ENCODE measurements at regions not wholly inside any gene's neighbourhood (a gene's known extent, or its start where the extent isn't known, plus 50 kb on each side); places are given as distances from the start of the nearest gene placed in this dataset.

DNA sequence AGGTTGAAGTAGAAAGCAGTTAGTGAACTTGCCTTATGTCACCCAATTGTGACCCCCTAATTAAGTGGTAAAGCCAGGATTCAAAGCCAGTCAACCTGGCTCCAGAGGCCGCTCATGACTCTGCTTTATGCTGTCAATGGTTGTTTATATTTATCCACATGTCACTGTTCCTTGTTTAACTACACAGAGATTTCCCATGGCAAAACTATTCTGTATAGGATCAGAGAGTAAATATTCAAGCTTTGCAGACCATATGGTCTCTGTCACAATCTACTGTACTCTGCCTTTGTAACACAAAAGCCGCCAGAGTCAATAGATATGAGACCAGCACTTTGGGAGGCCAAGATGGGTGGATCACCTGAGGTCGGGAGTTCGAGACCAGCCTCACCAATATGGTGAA lies 371.7 kb upstream of the PTBP2 start:
- no peak for DNase-seq (ENCODE audit: low spot score)
- no peaks in the 10 kb centered on the region for H3K27me3 Mint-ChIP-seq (ENCODE audit: low read depth)
- H3K27ac Mint-ChIP-seq, result no peak overlapping the region
- intact Hi-C loops (cut with micrococcal nuclease), result no loop called here
- H3K4me3 Mint-ChIP-seq (ENCODE audit: low read depth), result no peak overlapping the region
- H3K36me3 Mint-ChIP-seq (ENCODE audit: low read depth), result no peaks in the 10 kb centered on the region
- no peaks in the 10 kb centered on the region for H3K9me3 Mint-ChIP-seq
- H3K4me1 Mint-ChIP-seq (ENCODE audit: low read depth), result no peaks in the 10 kb centered on the region

GRCh38 chr1:96352733-96353132 lies 368.9 kb upstream of the PTBP2 start:
- H3K4me3 Mint-ChIP-seq (ENCODE audit: low read depth), result no peak overlapping the region
- peaks cover 14% of the 10 kb centered on the region for H3K4me1 Mint-ChIP-seq (ENCODE audit: low read depth)
- H3K27me3 Mint-ChIP-seq (ENCODE audit: low read depth), result no peaks in the 10 kb centered on the region
- no peak overlapping the region for H3K27ac Mint-ChIP-seq
- intact Hi-C loops (cut with micrococcal nuclease), result no loop called here
- H3K36me3 Mint-ChIP-seq (ENCODE audit: low read depth), result no peaks in the 10 kb centered on the region
- H3K9me3 Mint-ChIP-seq, result no peaks in the 10 kb centered on the region
- DNase-seq (ENCODE audit: low spot score), result no peak

GRCh38 chr1:96355521-96355920 lies 366.1 kb upstream of the PTBP2 start:
- peaks cover 15% of the 10 kb centered on the region for H3K4me1 Mint-ChIP-seq (ENCODE audit: low read depth)
- intact Hi-C loops (cut with micrococcal nuclease), result no loop called here
- no peak for DNase-seq (ENCODE audit: low spot score)
- H3K27me3 Mint-ChIP-seq (ENCODE audit: low read depth), result no peaks in the 10 kb centered on the region
- H3K36me3 Mint-ChIP-seq (ENCODE audit: low read depth), result no peaks in the 10 kb centered on the region
- no peaks in the 10 kb centered on the region for H3K9me3 Mint-ChIP-seq
- no peak overlapping the region for H3K27ac Mint-ChIP-seq
- no peak overlapping the region for H3K4me3 Mint-ChIP-seq (ENCODE audit: low read depth)

- Mint-ChIP-seq H3K27me3 (ENCODE audit: low read depth) (no peaks in the 10 kb centered on the region), H3K4me3 (ENCODE audit: low read depth) (no peak overlapping the region), H3K9me3 (no peaks in the 10 kb centered on the region)
Observed at GRCh38 chr1:96355961-96356360, 365.6 kb upstream of the PTBP2 start.

GRCh38 chr1:96357141-96357765 lies 364.3 kb upstream of the PTBP2 start:
- H3K4me1 Mint-ChIP-seq (ENCODE audit: low read depth), result peaks cover 27% of the 10 kb centered on the region
- H3K36me3 Mint-ChIP-seq (ENCODE audit: low read depth), result no peaks in the 10 kb centered on the region
- intact Hi-C loops (cut with micrococcal nuclease), result no loop called here
- DNase-seq (ENCODE audit: low spot score), result no peak
- H3K9me3 Mint-ChIP-seq, result no peaks in the 10 kb centered on the region
- H3K4me3 Mint-ChIP-seq (ENCODE audit: low read depth), result no peak overlapping the region
- no peaks in the 10 kb centered on the region for H3K27me3 Mint-ChIP-seq (ENCODE audit: low read depth)
- no peak overlapping the region for H3K27ac Mint-ChIP-seq

More at GRCh38 chr1:96355961-96356360, 365.6 kb upstream of the PTBP2 start:
- intact Hi-C loops (cut with micrococcal nuclease), result no loop called here
- no peak overlapping the region for H3K27ac Mint-ChIP-seq
- H3K36me3 Mint-ChIP-seq (ENCODE audit: low read depth), result no peaks in the 10 kb centered on the region
- no peak for DNase-seq (ENCODE audit: low spot score)
- H3K4me1 Mint-ChIP-seq (ENCODE audit: low read depth), result peaks cover 19% of the 10 kb centered on the region

- no peak for DNase-seq (ENCODE audit: low spot score)
- no peak overlapping the region for H3K4me3 Mint-ChIP-seq (ENCODE audit: low read depth)
- intact Hi-C loops (cut with micrococcal nuclease), result no loop called here
- peaks cover 33% of the 10 kb centered on the region for H3K4me1 Mint-ChIP-seq (ENCODE audit: low read depth)
- H3K9me3 Mint-ChIP-seq, result no peaks in the 10 kb centered on the region
- no peak overlapping the region for H3K27ac Mint-ChIP-seq
- no peaks in the 10 kb centered on the region for H3K27me3 Mint-ChIP-seq (ENCODE audit: low read depth)
- H3K36me3 Mint-ChIP-seq (ENCODE audit: low read depth), result no peaks in the 10 kb centered on the region
Observed at GRCh38 chr1:96358057-96358456, 363.5 kb upstream of the PTBP2 start.

DNA sequence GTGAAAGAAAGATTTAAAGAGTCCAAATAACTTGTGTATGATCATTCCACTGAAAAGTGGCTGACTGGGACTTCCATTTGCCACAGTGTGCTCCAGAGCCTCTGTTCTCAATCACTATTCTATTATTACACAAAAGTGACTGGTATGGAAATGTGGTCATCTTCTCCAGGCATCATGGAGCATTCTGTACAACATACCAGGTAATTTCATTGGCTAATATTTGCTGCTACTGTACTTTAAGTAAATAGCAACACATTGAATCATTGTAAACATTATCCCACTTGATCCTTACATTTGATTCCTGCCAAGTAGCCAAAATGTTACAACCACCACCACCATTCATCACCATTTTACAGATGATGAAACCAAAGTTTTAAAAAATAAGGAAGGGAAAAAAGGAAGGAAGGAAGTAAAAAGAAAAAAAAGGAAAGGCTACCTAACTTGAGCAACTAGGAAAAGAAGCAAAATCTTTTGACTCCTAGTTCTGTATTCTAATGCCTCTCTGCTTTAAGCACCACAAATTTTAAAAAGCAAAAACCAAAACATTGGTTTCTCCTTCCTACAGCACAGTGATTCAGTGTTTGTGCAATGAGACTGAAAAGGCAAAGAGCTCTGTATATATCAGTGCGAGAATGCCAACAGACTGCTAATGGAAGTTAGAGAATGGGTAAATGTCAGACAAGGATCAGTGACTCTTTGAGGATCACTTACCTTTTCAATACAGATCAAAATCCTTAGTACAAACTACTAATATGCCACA lies 361.4 kb upstream of the PTBP2 start:
- DNase-seq (ENCODE audit: low spot score), result no peak
- no peak overlapping the region for H3K27ac Mint-ChIP-seq
- H3K27me3 Mint-ChIP-seq (ENCODE audit: low read depth), result no peaks in the 10 kb centered on the region
- intact Hi-C loops (cut with micrococcal nuclease), result loop anchor here (5.0 kb wide), 1 partner anchor 362 kb away; the partner anchor contains the start of gene PTBP2
- no peak overlapping the region for H3K4me3 Mint-ChIP-seq (ENCODE audit: low read depth)
- H3K4me1 Mint-ChIP-seq (ENCODE audit: low read depth), result peaks cover 36% of the 10 kb centered on the region
- H3K36me3 Mint-ChIP-seq (ENCODE audit: low read depth), result no peaks in the 10 kb centered on the region
- H3K9me3 Mint-ChIP-seq, result no peaks in the 10 kb centered on the region

GRCh38 chr1:96361271-96361856 lies 360.2 kb upstream of the PTBP2 start:
- Mint-ChIP-seq H3K27me3 (ENCODE audit: low read depth) (no peaks in the 10 kb centered on the region), H3K27ac (no peak overlapping the region), H3K9me3 (no peaks in the 10 kb centered on the region)

DNA sequence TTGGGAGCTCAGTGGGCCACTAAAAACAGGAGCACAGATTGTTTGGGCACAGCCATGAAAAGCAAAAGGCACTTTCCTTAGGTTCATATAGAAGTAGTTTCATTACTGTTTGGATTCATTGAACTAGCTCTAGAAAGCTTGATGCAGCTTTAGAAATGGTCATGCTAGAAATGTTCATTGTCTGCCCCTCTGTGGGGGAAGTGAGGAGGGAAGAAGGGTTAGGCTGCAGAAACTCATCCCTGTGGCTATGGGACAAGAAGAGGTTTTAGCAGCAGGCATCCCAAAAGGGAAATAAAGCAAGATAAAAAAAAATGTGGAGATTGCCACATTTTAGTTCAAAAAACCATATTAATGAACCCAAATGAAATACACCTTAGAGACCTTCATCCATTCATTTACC lies 359.6 kb upstream of the PTBP2 start:
- Mint-ChIP-seq H3K27me3 (ENCODE audit: low read depth) (no peaks in the 10 kb centered on the region), H3K4me3 (ENCODE audit: low read depth) (no peak overlapping the region), H3K27ac (peak overlapping the region; percentile 62), H3K36me3 (ENCODE audit: low read depth) (no peaks in the 10 kb centered on the region), H3K9me3 (no peaks in the 10 kb centered on the region), H3K4me1 (ENCODE audit: low read depth) (peaks cover 30% of the 10 kb centered on the region)
- DNase-seq (ENCODE audit: low spot score), result no peak
- intact Hi-C loops (cut with micrococcal nuclease), result loop anchor here (5.0 kb wide), 1 partner anchor 360 kb away; the partner anchor contains the start of gene PTBP2

More at GRCh38 chr1:96361271-96361856, 360.2 kb upstream of the PTBP2 start:
- no peak for DNase-seq (ENCODE audit: low spot score)
- intact Hi-C loops (cut with micrococcal nuclease), result loop anchor here (5.0 kb wide), 1 partner anchor 361 kb away; the partner anchor contains the start of gene PTBP2
- Mint-ChIP-seq H3K4me3 (ENCODE audit: low read depth) (no peak overlapping the region), H3K4me1 (ENCODE audit: low read depth) (peaks cover 35% of the 10 kb centered on the region), H3K36me3 (ENCODE audit: low read depth) (no peaks in the 10 kb centered on the region)

DNA sequence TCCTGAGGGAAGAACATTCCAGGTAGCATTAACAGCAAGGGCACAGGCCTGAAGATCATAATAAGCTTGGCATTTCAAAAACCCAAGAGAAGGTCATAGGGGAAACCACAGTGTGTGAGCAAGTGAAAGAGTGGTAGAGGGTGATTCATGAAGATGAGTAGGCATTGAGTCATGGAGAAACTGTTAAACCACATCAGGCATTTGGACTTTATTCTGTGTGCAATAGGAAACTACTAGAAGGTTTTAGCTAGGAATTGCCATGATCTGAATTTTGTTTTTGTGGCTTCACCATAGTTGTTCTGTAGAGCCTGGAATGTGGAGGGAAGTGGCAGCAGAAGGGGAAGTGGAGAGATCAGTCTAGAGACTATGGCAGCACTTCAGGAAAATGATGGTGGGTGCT lies 359.0 kb upstream of the PTBP2 start:
- peak overlapping the region; percentile 0 for H3K4me3 Mint-ChIP-seq (ENCODE audit: low read depth)
- peaks cover 24% of the 10 kb centered on the region for H3K4me1 Mint-ChIP-seq (ENCODE audit: low read depth)
- intact Hi-C loops (cut with micrococcal nuclease), result loop anchor here (5.0 kb wide), 1 partner anchor 360 kb away; the partner anchor contains the start of gene PTBP2
- H3K27me3 Mint-ChIP-seq (ENCODE audit: low read depth), result no peaks in the 10 kb centered on the region
- no peak for DNase-seq (ENCODE audit: low spot score)
- peak overlapping the region; percentile 82 for H3K27ac Mint-ChIP-seq
- no peaks in the 10 kb centered on the region for H3K9me3 Mint-ChIP-seq
- no peaks in the 10 kb centered on the region for H3K36me3 Mint-ChIP-seq (ENCODE audit: low read depth)

DNA sequence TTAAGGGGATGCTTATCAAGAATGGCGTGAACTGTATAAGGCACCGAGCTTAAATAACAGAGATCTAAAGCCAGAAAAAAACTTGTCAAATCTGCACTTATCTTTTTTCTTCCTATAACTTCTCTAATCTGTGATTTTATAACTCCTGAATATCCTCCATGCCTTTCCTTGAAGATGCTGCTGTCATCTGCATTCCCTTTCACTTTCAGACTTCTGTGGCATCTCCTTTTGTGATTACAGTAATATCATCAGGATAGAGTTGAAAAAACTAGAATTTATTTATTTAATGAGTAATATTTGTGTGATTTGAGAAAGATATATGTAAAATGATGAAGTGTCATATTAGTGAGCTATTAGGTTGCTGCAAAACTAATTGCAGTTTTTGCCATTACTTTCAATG lies 357.8 kb upstream of the PTBP2 start:
- peaks cover 22% of the 10 kb centered on the region for H3K4me1 Mint-ChIP-seq (ENCODE audit: low read depth)
- H3K27me3 Mint-ChIP-seq (ENCODE audit: low read depth), result no peaks in the 10 kb centered on the region
- H3K36me3 Mint-ChIP-seq (ENCODE audit: low read depth), result no peaks in the 10 kb centered on the region
- no peaks in the 10 kb centered on the region for H3K9me3 Mint-ChIP-seq
- H3K27ac Mint-ChIP-seq, result no peak overlapping the region
- DNase-seq (ENCODE audit: low spot score), result no peak
- intact Hi-C loops (cut with micrococcal nuclease), result loop anchor here (5.0 kb wide), 1 partner anchor 358 kb away; the partner anchor contains the start of gene PTBP2
- no peak overlapping the region for H3K4me3 Mint-ChIP-seq (ENCODE audit: low read depth)

DNA sequence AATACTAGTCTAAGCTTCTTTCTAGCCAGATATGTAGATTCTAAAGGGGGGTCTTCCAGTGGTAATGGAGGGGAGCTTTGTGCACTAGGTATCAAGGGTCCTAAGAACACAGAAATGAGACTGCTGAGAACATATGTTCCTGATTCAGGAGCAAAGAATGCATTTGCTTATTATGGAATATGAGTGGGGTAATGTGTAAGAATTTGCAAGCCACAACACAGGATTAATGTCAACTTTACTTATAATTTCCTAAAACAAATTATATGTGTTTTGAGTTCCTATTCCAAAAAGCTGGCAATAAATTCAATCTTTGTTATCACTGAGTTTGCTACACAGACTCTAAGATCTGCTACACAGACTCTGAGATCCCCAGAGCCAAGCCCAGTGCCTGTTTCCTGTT lies 357.0 kb upstream of the PTBP2 start:
- H3K36me3 Mint-ChIP-seq (ENCODE audit: low read depth), result no peaks in the 10 kb centered on the region

DNA sequence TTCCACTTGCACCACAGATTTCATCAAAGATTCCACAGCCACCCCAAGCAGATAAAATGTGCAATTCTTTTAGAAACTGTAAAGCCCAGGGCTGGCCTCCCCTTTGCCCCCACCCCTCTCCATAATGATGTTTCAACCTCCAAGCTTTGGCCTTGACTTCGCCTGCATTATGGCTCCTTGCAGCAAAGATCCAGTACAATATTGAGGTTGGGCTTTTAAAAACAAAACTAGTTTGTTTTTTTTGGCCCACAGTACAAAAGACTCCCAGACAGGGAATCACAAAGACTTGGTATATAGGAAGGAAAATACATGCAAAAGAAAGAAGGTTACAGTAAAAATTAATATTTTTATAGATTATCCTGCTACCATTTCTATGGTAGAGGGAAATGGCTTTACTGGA lies 356.5 kb upstream of the PTBP2 start:
- no peak overlapping the region for H3K4me3 Mint-ChIP-seq (ENCODE audit: low read depth)
- H3K27me3 Mint-ChIP-seq (ENCODE audit: low read depth), result no peaks in the 10 kb centered on the region
- intact Hi-C loops (cut with micrococcal nuclease), result no loop called here
- H3K27ac Mint-ChIP-seq, result no peak overlapping the region
- H3K36me3 Mint-ChIP-seq (ENCODE audit: low read depth), result no peaks in the 10 kb centered on the region
- H3K4me1 Mint-ChIP-seq (ENCODE audit: low read depth), result peaks cover 22% of the 10 kb centered on the region
- DNase-seq (ENCODE audit: low spot score), result no peak
- H3K9me3 Mint-ChIP-seq, result no peaks in the 10 kb centered on the region

More for the DNA sequence above, 357.0 kb upstream of the PTBP2 start:
- Mint-ChIP-seq H3K27ac (no peak overlapping the region), H3K4me1 (ENCODE audit: low read depth) (peaks cover 22% of the 10 kb centered on the region), H3K27me3 (ENCODE audit: low read depth) (no peaks in the 10 kb centered on the region), H3K9me3 (no peaks in the 10 kb centered on the region), H3K4me3 (ENCODE audit: low read depth) (no peak overlapping the region)
- intact Hi-C loops (cut with micrococcal nuclease), result loop anchor here (5.0 kb wide), 1 partner anchor 358 kb away; the partner anchor contains the start of gene PTBP2
- no peak for DNase-seq (ENCODE audit: low spot score)

All from activated T-helper 2 cell treated with anti-CD3 and anti-CD28 coated beads, Interferon-gamma antibody, Interleukin-2, Interleukin-4, amounts not matched to agents 10 μg/mL and 5 μg/mL and 100 μg/mL, durations not matched to agents 14 hours and 24 hours and 36 hours (primary cell).